ENCODE measurements at regions not wholly inside any gene's neighbourhood (a gene's known extent, or its start where the extent isn't known, plus 50 kb on each side); places are given as distances from the start of the nearest gene placed in this dataset.
A peak's percentile ranks its signal among the peaks of the same experiment; 100 is the strongest.

- no peaks in the 10 kb centered on the region for H3K36me3 ChIP-seq
- no peaks in the 10 kb centered on the region for H3K4me1 ChIP-seq
- no peak overlapping the region for H3K27ac ChIP-seq
- no peak for TF ChIP-seq CTCF (IDR thresholded peaks at IDR 0.05)
- DNase-seq (ENCODE audit: low spot score) = peak; percentile 18
- no peak overlapping the region for H3K4me3 ChIP-seq
- H3K9me3 ChIP-seq = no peaks in the 10 kb centered on the region
- H3K27me3 ChIP-seq = peaks cover 0 to 2% of the 10 kb centered on the region in 2 donors
Measured at GRCh38 chr2:236501531-236501930, 68.1 kb upstream of the ACKR3 start.

GRCh38 chr2:236503100-236503499 lies 66.5 kb upstream of the ACKR3 start:
- DNase-seq (ENCODE audit: low spot score) = no peak
- Histone ChIP-seq H3K9me3 (no peaks in the 10 kb centered on the region), H3K27me3 (peaks cover 0 to 8% of the 10 kb centered on the region in 2 donors), H3K4me1 (peaks cover 0 to 4% of the 10 kb centered on the region in 2 donors), H3K36me3 (no peaks in the 10 kb centered on the region), H3K4me3 (no peak overlapping the region), H3K27ac (no peak overlapping the region)
- peak in 1 of 2 donors; percentile 18 for TF ChIP-seq CTCF (IDR thresholded peaks at IDR 0.05)

- H3K27ac ChIP-seq = no peak overlapping the region
- TF ChIP-seq CTCF (IDR thresholded peaks at IDR 0.05) = no peak
- DNase-seq (ENCODE audit: low spot score) = no peak
- peaks cover 0 to 4% of the 10 kb centered on the region in 2 donors for H3K4me1 ChIP-seq
- no peaks in the 10 kb centered on the region for H3K36me3 ChIP-seq
- H3K4me3 ChIP-seq = no peak overlapping the region
- H3K9me3 ChIP-seq = no peaks in the 10 kb centered on the region
- peaks cover 0 to 8% of the 10 kb centered on the region in 2 donors for H3K27me3 ChIP-seq
Measured at GRCh38 chr2:236503583-236503982, 66.0 kb upstream of the ACKR3 start.

- no peak overlapping the region for H3K4me3 ChIP-seq
- no peak overlapping the region for H3K27ac ChIP-seq
- H3K27me3 ChIP-seq = peaks cover 0 to 8% of the 10 kb centered on the region in 2 donors
- H3K36me3 ChIP-seq = no peaks in the 10 kb centered on the region
- TF ChIP-seq CTCF (IDR thresholded peaks at IDR 0.05) = no peak
- peaks cover 0 to 4% of the 10 kb centered on the region in 2 donors for H3K4me1 ChIP-seq
- no peak for DNase-seq (ENCODE audit: low spot score)
- H3K9me3 ChIP-seq = no peaks in the 10 kb centered on the region
Measured at GRCh38 chr2:236505041-236505440, 64.6 kb upstream of the ACKR3 start.

- no peaks in the 10 kb centered on the region for H3K9me3 ChIP-seq
- H3K4me1 ChIP-seq = peaks cover 0 to 4% of the 10 kb centered on the region in 2 donors
- H3K27ac ChIP-seq = no peak overlapping the region
- no peak for TF ChIP-seq CTCF (IDR thresholded peaks at IDR 0.05)
- DNase-seq (ENCODE audit: low spot score) = no peak
- H3K36me3 ChIP-seq = no peaks in the 10 kb centered on the region
- peaks cover 0 to 8% of the 10 kb centered on the region in 2 donors for H3K27me3 ChIP-seq
- H3K4me3 ChIP-seq = no peak overlapping the region
Measured at GRCh38 chr2:236505648-236506047, 64.0 kb upstream of the ACKR3 start.

- H3K4me1 ChIP-seq = peaks cover 0 to 4% of the 10 kb centered on the region in 2 donors
- DNase-seq (ENCODE audit: low spot score) = no peak
- peaks cover 0 to 8% of the 10 kb centered on the region in 2 donors for H3K27me3 ChIP-seq
- H3K9me3 ChIP-seq = no peaks in the 10 kb centered on the region
- H3K4me3 ChIP-seq = peak overlapping the region; percentile 26 to 42
- no peaks in the 10 kb centered on the region for H3K36me3 ChIP-seq
- no peak overlapping the region for H3K27ac ChIP-seq
- no peak for TF ChIP-seq CTCF (IDR thresholded peaks at IDR 0.05)
Measured at GRCh38 chr2:236507393-236508085, 62.1 kb upstream of the ACKR3 start.

Measured in right atrium auricular region (tissue), 2 donors.